ENCODE measurements at regions not wholly inside any gene's neighbourhood (a gene's known extent, or its start where the extent isn't known, plus 50 kb on each side); places are given as distances from the start of the nearest gene placed in this dataset.

DNA sequence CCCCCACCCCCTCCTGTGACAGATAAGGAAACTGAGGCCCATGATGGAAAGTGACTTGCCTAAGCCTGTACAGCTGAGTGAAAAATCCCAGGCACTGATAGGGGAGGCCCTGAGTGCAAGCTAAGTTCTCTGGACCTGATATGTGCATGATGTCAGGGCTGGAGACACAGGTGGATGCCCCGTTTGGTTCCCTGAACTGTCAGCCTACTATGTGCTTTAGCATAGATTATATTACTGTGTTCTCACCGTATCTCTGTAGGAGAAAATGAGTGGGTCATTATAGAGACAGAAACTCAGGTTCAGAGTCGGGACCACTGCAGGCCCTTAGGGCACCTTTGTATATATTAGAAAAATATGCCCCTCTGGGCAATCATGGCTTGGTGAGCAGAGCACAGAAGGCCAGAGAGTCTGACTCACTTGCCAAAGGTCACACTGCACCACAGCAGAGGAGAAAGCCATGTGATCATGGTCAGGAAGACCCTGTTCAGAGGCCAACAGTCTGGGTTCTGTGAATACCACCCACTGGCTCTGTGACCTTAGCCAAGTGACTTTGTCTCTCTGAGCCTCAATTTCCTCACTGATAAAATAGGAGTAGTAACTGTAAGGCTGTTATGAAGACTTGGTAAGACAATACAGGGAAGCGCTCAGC lies 145.8 kb upstream of the WNT4 start:
- intact Hi-C loops (cut with DNase I), result no loop called here
- no peak overlapping the region for H3K27ac ChIP-seq
- DNase-seq (no peak), ATAC-seq (no peak)
- no peaks in the 10 kb centered on the region for H3K9me3 ChIP-seq
- no peaks in the 10 kb centered on the region for H3K36me3 ChIP-seq (replicated peaks in 1 of 2; ENCODE audit: insufficient read depth in 1 of 2, low read depth in 2 of 2)
- TF ChIP-seq, protein P1, sequence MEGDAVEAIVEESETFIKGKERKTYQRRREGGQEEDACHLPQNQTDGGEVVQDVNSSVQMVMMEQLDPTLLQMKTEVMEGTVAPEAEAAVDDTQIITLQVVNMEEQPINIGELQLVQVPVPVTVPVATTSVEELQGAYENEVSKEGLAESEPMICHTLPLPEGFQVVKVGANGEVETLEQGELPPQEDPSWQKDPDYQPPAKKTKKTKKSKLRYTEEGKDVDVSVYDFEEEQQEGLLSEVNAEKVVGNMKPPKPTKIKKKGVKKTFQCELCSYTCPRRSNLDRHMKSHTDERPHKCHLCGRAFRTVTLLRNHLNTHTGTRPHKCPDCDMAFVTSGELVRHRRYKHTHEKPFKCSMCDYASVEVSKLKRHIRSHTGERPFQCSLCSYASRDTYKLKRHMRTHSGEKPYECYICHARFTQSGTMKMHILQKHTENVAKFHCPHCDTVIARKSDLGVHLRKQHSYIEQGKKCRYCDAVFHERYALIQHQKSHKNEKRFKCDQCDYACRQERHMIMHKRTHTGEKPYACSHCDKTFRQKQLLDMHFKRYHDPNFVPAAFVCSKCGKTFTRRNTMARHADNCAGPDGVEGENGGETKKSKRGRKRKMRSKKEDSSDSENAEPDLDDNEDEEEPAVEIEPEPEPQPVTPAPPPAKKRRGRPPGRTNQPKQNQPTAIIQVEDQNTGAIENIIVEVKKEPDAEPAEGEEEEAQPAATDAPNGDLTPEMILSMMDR (IDR thresholded peaks at IDR 0.05), result no peak
- no peak for TF ChIP-seq POLR2A (IDR thresholded peaks at IDR 0.05)
- no peaks in the 10 kb centered on the region for H3K27me3 ChIP-seq
- WGBS, 2 donors, result 59 to 74% methylated on average over 4 of the region's 4 CpGs
- H3K4me3 ChIP-seq, result no peak overlapping the region
- peaks cover 8% of the 10 kb centered on the region for H3K4me1 ChIP-seq

DNA sequence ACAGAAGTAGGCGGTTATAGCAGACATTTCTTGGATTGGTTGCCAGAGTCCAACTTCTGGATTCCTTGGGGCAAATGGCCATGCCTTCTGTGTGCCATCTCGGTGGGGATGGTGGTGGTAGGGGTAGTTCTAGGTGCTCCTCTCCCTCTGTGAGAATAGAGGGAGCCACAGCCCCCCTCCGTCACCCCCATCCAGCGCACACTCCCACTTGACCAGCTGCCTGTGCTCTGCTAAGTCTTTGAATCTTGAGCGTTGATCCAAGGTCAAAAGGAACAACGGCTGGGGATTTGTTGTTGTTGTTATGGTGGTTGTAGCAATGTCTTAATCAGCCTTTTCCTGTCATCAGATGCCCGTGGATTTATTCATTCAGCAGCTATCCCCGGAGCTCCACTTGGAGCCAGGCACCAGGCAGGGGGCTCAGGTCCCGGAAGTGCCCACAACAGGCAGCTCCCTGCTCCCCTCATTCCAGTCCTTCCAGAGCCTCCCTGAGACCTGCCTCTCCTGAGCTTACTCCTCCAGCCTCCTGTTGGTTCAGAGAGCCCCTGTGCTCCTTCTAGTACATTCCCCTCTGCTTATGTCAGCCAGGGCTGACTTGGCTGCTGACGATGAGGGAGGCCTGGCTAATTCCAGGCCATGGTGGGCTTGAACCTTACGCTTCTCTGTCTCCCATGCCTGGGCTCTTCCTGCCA lies 146.6 kb upstream of the WNT4 start:
- no peaks in the 10 kb centered on the region for H3K9me3 ChIP-seq
- no peaks in the 10 kb centered on the region for H3K27me3 ChIP-seq
- H3K27ac ChIP-seq, result no peak overlapping the region
- DNase-seq (no peak), ATAC-seq (no peak)
- peaks cover 8% of the 10 kb centered on the region for H3K4me1 ChIP-seq
- H3K4me3 ChIP-seq, result no peak overlapping the region
- TF ChIP-seq, protein P1 (IDR thresholded peaks at IDR 0.05), result no peak
- TF ChIP-seq POLR2A (IDR thresholded peaks at IDR 0.05), result no peak
- 63 to 66% methylated on average over 10 to 11 of the region's 11 CpGs for WGBS, 2 donors
- no peaks in the 10 kb centered on the region for H3K36me3 ChIP-seq (replicated peaks in 1 of 2; ENCODE audit: insufficient read depth in 1 of 2, low read depth in 2 of 2)
- intact Hi-C loops (cut with DNase I), result no loop called here

DNA sequence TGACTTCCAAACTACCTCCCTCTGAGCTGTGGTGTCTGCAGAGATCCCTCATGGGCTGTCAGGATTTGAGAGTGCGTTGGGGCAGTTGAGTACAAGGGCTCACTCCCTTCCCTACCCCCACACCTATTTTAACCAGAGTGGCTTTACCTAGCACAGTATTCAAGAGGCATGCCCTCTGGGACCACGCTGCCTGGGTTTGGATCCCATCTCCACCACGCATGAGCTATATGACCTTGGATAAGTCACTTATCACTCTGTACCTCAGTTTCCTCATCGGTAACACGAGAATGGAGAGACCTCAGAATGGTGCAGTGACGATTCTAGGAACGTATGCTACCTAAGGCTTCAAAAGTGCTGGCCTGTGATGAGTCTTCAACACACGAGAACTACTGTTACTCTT lies 147.3 kb upstream of the WNT4 start:
- Histone ChIP-seq H3K36me3 (replicated peaks in 1 of 2; ENCODE audit: insufficient read depth in 1 of 2, low read depth in 2 of 2) (no peaks in the 10 kb centered on the region), H3K27me3 (no peaks in the 10 kb centered on the region), H3K27ac (no peak overlapping the region), H3K4me3 (no peak overlapping the region), H3K4me1 (peaks cover 8% of the 10 kb centered on the region), H3K9me3 (no peaks in the 10 kb centered on the region)
- DNase-seq, result no peak
- intact Hi-C loops (cut with DNase I), result no loop called here
- no peak for ATAC-seq
- 89 to 90% methylated on average over 8 of the region's 8 CpGs for WGBS, 2 donors
- TF ChIP-seq, protein P1 (IDR thresholded peaks at IDR 0.05), result no peak
- no peak for TF ChIP-seq POLR2A (IDR thresholded peaks at IDR 0.05)

DNA sequence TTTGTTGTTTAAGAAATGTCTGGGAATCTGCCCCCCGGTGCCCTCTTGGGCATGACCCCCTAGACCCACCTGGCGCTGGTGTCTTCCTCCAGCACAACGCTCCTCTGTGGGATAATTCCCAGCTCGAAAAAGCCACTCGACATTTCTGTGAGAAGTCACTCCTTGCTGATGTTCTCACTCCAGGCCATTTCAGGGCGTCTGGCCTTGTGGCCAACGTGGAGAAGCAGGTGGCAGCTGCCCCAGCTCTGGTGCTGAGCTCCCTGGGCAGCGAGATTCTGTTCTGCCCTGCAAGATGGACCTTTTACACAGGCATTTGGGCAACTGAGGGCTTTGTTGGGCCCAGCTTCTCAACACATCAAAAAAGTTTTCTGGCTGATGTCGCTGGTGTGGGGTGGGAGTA lies 147.7 kb upstream of the WNT4 start:
- H3K9me3 ChIP-seq, result no peaks in the 10 kb centered on the region
- no peak overlapping the region for H3K27ac ChIP-seq
- peaks cover 8% of the 10 kb centered on the region for H3K4me1 ChIP-seq
- H3K27me3 ChIP-seq, result no peaks in the 10 kb centered on the region
- intact Hi-C loops (cut with DNase I), result no loop called here
- DNase-seq (no peak), ATAC-seq (no peak)
- TF ChIP-seq, protein P1 (IDR thresholded peaks at IDR 0.05), result no peak
- no peak for TF ChIP-seq POLR2A (IDR thresholded peaks at IDR 0.05)
- no peak overlapping the region for H3K4me3 ChIP-seq
- WGBS, 2 donors, result 86 to 87% methylated on average over 9 of the region's 9 CpGs
- no peaks in the 10 kb centered on the region for H3K36me3 ChIP-seq (replicated peaks in 1 of 2; ENCODE audit: insufficient read depth in 1 of 2, low read depth in 2 of 2)

DNA sequence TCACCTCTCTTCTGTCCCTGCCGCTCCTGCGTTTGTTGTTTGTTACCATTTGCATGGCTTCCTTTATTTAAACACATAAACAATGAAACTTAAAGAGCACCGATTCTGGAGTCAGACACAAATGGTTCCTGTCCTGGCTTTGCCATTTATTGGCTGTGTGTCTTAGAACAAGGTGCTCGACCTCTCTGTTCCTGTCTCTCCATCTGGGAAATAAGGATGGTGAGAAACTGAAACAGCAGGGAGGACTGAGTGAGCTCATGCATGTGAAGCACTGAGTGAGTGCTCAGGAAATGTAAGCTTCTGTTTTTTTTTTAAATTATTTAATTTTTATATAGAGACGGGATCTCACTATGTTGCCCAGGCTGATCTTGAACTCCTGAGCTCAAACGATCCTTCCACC lies 148.2 kb upstream of the WNT4 start:
- H3K36me3 ChIP-seq (replicated peaks in 1 of 2; ENCODE audit: insufficient read depth in 1 of 2, low read depth in 2 of 2), result no peaks in the 10 kb centered on the region
- intact Hi-C loops (cut with DNase I), result no loop called here
- H3K4me3 ChIP-seq, result no peak overlapping the region
- no peak for TF ChIP-seq POLR2A (IDR thresholded peaks at IDR 0.05)
- TF ChIP-seq, protein P1 (IDR thresholded peaks at IDR 0.05), result no peak
- no peaks in the 10 kb centered on the region for H3K27me3 ChIP-seq
- H3K27ac ChIP-seq, result no peak overlapping the region
- WGBS, 2 donors, result 72 to 84% methylated on average over 6 of the region's 6 CpGs
- DNase-seq (no peak), ATAC-seq (no peak)
- H3K4me1 ChIP-seq, result peaks cover 8% of the 10 kb centered on the region
- no peaks in the 10 kb centered on the region for H3K9me3 ChIP-seq
